Activated T-cell treated with anti-CD3 and anti-CD28 coated beads for 4 hours (primary cell): ENCODE measurements at regions not wholly inside any gene's neighbourhood (a gene's known extent, or its start where the extent isn't known, plus 50 kb on each side); places are given as distances from the start of the nearest gene placed in this dataset.
"Not testable (repeated sequence)": the region's sequence is repeated elsewhere in the genome, so short reads cannot be mapped to it uniquely, and the experiment has no call there.

ENCODE experiments used
- DNase-seq: peaks from one replicate; pipeline ENCODE4 v3.0.0-alpha.2; 2020

GRCh38 chr9:591292-591691 lies 250.2 kb upstream of the DMRT1 start:
- no peak for DNase-seq

GRCh38 chr9:592225-592624 lies 249.3 kb upstream of the DMRT1 start:
- DNase-seq = no peak

GRCh38 chr9:592733-593132 lies 248.8 kb upstream of the DMRT1 start:
- DNase-seq = no peak

GRCh38 chr9:593809-594208 lies 247.7 kb upstream of the DMRT1 start:
- DNase-seq = no peak

- DNase-seq = no peak
These were observed 244.8 kb upstream of the DMRT1 start for GRCh38 chr9:596703-597102.

GRCh38 chr9:600006-600405 lies 241.5 kb upstream of the DMRT1 start:
- no peak for DNase-seq

GRCh38 chr9:602716-603115 lies 238.8 kb upstream of the DMRT1 start:
- DNase-seq = no peak

GRCh38 chr9:603126-603525 lies 238.4 kb upstream of the DMRT1 start:
- DNase-seq = no peak

- DNase-seq = no peak
These were observed 234.1 kb upstream of the DMRT1 start for GRCh38 chr9:607417-607816.

GRCh38 chr9:613771-614347 lies 227.6 kb upstream of the DMRT1 start:
- no peak for DNase-seq

GRCh38 chr9:614431-614830 lies 227.1 kb upstream of the DMRT1 start:
- no peak for DNase-seq

- DNase-seq = no peak
These were observed 225.7 kb upstream of the DMRT1 start for GRCh38 chr9:615756-616155.

GRCh38 chr9:616694-617093 lies 224.8 kb upstream of the DMRT1 start:
- no peak for DNase-seq

- DNase-seq = no peak
These were observed 223.9 kb upstream of the DMRT1 start for GRCh38 chr9:617445-618085.

- no peak for DNase-seq
These were observed 223.0 kb upstream of the DMRT1 start for GRCh38 chr9:618478-618877.

GRCh38 chr9:621201-621855 lies 220.2 kb upstream of the DMRT1 start:
- no peak for DNase-seq

GRCh38 chr9:624935-625500 lies 216.5 kb upstream of the DMRT1 start:
- no peak for DNase-seq

GRCh38 chr9:625613-626012 lies 215.9 kb upstream of the DMRT1 start:
- no peak for DNase-seq

GRCh38 chr9:626114-626513 lies 215.4 kb upstream of the DMRT1 start:
- not testable (repeated sequence) for DNase-seq

- DNase-seq = no peak
These were observed 214.9 kb upstream of the DMRT1 start for GRCh38 chr9:626596-626995.

- DNase-seq = no peak
These were observed 214.0 kb upstream of the DMRT1 start for GRCh38 chr9:627336-627970.

GRCh38 chr9:629146-629545 lies 212.4 kb upstream of the DMRT1 start:
- no peak for DNase-seq

- no peak for DNase-seq
These were observed 210.7 kb upstream of the DMRT1 start for GRCh38 chr9:630817-631216.

GRCh38 chr9:631596-631995 lies 209.9 kb upstream of the DMRT1 start:
- DNase-seq = no peak
